GM18502 (cell line): ENCODE measurements at regions not wholly inside any gene's neighbourhood (a gene's known extent, or its start where the extent isn't known, plus 50 kb on each side); places are given as distances from the start of the nearest gene placed in this dataset.
"Not testable (repeated sequence)": the region's sequence is repeated elsewhere in the genome, so short reads cannot be mapped to it uniquely, and the experiment has no call there.

Source experiments
- ATAC-seq: cut with Tn5 transposase; IDR thresholded peaks from one replicate; pipeline ENCODE4 v1.9.1; 2021; ENCODE audit warnings: mild to moderate bottlenecking; ENCODE audit not compliant: unreplicated experiment, poor library complexity

DNA sequence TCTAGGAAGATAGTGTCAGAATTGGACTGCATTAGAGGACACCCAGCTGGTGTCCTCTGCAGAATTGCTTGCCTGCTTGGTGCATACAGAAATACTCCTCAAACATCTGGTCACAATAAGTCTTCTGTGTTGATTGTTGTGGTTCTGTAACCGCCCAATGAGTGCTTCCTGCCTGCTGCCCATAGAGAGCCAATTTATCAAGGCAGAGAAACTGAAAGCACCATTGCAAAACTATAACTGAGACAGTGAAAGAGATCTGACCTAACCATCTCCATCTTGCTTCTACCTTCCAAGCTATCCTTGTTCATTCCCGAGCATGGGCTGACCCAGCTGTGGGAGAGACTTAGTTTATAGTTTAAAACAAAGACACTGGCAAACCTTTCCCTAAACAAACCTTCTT, 462.4 kb upstream of the RGS18 start:
- peak; percentile 90 for ATAC-seq

DNA sequence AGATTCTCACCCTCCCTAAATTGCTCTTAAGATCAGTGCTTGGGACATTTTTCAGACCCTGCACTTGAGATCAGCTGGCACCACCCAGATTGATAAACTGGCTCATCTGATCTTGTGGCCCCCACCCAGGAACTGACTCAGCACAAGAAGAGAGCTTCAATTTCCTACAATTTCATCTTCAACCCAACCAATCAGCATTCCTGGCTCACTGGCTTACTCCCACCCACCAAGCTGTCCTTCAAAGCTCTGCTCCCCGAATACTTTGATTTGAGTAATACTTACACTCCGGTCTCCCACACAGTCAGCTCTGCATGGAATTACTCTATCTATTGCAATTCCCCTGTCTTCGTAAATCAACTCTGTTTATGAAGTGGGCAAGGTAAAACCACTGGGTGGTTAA, 461.9 kb upstream of the RGS18 start:
- no peak for ATAC-seq

DNA sequence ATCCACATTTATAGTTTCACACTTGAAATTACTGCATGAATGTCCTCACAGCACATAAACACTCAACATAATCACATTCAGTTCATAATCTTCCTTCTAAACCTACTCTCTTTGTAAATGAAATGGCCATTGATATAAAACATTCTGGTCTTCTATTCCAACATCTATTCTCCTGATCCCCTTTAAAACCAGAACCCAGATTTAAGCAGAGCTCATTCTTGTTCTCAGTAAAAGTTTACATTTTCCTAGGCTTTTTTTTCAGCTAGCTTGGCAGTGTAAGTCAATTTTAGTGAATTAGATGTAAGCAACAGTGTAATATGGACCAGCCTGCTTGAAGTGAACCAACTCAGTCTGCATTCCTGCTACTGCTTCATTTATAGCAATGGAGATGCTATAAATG, 460.7 kb upstream of the RGS18 start:
- no peak for ATAC-seq

DNA sequence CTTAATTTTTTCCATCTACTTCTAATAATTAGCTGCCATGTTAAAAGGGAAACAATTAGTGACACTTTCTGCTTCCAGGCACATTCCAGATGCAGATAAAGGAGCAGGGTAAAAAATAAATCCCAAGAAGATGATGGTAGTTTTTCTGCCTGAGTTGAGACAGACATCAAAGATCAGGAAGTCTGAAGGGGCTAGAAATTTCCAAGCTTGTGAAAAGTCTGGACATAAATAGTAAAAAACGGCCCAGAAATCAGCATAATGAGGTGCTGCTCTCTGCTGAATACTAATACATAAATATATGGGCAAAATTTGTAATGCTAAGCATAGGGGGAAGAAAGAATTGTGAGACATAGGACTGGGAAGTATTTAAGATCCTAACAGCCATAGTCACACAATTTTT, 460.0 kb upstream of the RGS18 start:
- no peak for ATAC-seq

DNA sequence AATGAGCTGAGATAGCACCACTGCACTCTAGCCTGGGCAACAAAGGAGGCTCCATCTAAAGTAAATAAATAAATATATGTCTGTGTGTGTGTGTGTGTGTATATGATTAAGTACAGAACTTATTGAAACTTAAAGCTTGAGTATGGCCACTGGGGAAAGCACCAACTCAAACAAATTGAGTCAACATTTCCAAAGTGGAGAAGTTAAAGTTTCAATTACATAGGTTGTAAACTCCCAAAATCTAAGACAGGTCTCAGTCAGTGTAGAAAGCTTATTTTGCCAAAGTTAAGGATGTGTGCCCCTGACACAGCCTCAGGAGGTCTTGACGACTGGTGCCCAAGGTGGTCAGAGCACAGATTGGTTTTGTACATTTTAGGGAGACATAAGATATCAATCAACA, 458.9 kb upstream of the RGS18 start:
- ATAC-seq, result no peak

DNA sequence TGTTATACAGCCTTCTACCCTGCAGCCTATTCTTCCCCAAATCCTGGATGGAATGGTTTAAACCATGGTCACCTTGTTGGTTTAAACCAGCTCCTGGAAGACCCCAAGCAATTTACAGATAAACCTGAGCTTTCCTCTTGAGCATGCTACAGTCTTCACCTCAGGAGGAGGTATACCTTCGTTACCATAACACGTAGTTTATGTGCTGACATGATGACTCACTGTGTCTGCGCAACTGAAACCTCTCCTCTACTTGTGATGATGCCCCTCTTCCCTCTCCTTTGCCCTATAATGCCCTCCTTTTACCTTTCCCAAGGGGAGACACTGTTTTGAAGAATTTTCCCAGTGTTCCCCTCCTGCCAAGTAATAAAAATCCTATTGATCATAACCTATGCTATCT, 457.3 kb upstream of the RGS18 start:
- ATAC-seq, result no peak

DNA sequence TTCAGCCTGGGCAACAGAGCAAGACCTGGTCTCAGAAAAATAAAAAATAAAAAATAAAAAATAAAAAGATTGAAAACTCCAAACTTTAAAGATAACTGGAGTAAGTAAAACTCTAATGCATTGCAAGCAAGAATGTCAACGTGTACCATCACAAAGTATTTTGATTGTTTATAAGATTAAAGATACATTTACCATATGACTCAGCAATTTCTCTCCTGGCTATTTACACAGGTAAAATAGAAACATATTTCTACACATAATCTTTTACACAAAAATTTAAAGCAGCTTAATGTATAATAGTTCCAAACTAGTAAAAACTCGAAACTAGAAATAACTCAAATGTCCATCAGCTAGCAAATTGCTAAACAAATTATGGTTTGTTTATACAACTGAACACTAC, 456.1 kb upstream of the RGS18 start:
- ATAC-seq, result no peak

DNA sequence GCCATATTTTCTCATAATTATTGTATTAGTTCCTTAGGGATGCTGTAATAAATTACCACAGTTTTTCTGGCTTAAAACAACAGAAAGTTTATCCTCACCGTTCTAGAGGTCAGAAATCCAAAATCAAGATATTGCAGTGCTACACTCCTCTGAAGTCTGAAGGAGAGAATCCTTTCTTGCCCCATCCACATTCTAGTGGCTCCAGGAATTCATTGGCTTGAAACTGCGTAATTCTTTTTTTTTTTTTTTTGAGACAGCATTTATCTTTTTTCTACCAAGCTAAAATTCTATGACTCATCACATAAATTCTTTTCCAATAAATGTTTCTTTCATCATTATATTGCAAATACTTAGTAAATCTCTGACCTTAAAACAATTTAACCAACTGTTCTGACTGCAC, 451.0 kb upstream of the RGS18 start:
- no peak for ATAC-seq

DNA sequence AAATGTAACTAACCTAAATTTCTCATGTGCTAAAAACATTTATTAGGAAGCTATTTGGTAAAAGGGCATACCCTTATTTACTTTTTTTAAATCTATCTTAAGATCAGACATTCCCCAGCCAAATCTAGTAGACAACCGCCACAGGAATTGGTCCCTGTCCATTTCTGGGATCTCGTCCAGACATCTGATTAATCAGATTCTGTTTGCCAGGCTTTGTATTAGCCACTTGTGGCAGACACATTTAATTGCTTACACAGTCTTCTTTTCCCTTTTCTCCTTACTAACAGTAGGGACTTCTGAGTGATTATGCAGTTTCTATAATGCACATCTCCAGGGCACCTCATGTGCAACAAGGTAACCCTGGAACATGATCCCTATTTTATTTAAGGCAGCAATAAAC, 449.0 kb upstream of the RGS18 start:
- no peak for ATAC-seq

DNA sequence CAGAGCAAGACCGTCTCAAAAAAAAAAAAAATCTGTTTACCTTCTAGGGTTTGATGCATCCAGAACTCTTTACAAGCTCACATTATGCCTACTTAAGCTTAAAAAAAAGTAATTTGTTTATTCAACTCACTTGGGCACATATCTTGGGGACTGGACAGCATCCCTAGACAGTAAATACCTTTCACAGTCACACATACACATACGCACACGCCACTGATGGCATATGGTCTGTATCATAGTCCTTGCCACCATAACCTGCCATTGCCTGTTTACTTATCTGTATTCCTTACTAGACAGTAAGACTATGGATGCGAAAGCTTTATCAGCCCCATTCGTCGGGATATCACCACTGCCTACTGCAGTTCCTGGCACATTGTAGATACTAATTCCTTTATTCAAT, 446.3 kb upstream of the RGS18 start:
- ATAC-seq, result no peak

DNA sequence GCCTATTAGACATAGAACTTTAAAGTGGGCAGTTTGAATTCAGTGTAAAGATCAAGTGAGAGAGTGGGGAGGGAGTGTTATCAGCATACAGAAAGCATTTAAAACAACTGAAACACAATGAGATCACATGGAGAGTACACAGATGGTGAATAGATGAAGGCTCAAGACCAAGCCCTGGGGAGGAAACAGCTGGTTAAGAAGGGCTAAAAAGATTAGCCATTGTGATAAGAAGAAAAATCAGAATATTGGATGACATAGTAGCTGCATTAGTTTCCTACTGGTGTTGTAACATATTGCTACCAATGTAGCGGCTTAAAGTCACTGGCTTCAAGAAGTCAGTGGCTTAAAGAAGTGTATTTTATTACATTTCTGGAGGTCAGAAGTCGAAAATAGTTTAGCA, 443.4 kb upstream of the RGS18 start:
- no peak for ATAC-seq

DNA sequence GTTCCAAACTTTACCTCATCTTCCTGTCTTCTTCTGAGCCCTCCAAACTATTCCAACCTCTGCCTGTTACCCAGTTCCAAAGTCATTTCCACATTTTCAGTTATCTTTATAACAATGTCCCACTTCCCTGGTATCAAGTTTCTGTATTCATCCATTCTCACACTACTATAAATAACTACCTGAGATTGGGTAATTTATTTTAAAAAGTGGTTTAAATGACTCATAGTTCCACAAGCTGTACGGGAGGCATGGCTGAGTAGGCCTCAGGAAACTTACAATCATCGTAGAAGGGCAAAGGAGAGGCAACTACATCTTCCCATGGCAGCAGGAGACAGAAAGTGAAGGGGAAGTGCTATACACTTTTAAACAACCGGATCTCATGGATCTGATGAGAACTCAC, 428.5 kb upstream of the RGS18 start:
- ATAC-seq, result no peak

DNA sequence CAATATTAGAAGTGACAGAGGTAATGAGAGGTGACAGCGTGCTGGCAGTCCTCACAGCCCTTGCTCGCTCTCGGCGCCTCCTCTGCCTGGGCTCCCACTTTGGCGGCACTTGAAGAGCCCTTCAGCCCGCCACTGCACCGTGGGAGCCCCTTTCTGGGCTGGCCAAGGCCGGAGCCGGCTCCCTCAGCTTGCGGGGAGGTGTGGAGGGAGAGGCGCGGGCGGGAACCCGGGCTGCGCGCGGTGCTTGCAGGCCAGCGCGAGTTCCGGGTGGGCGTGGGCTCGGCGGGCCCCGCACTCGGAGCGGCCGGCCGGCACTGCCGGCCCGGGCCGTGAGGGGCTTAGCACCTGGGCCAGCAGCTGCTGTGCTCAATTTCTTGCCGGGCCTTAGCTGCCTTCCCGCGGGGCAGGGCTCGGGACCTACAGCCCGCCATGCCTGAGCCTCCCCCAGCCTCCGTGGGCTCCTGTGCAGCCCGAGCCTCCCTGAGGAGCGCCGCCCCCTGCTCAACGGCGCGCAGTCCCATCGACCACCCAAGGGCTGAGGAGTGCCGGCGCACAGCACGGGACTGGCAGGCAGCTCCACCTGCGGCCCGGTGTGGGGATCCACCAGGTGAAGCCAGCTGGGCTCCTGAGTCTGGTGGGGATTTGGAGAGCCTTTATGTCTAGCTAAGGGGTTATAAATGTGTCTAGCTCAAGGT, 426.5 kb upstream of the RGS18 start:
- ATAC-seq, result not testable (repeated sequence)

DNA sequence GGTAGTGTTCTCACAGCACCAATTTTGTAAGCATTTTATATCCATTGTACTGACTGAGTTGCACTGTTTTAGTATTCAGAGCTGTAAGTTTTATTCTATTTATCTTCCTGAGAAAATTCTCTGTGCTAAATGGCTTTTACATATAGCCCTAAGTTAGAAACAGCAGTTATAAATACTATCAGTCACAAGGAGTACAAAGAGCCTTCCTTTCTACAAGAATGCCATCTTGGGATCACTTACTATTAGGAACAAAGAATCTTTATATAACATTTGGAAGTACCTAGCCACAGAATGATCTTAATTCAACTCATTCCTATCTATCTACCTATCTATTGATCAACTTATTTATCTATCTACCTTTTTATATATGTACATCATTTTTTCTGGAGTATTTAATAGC, 423.9 kb upstream of the RGS18 start:
- no peak for ATAC-seq

DNA sequence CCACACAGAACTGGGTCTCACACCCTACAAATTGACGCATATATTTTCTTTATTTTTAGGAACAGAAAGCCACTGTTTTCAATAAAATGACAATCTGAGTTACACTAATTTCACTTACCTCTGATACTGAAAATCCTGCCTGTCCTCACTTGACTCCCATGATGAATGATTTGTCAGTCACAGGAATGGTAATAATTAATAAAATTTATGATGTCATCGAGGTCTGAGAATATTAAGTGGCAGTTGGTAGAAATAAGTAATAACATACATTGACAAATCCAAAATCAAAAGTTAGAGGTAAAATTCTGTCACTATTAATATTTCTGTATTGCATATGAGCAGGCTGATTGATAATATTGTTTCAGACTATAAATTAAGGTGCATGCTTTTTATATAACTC, 418.7 kb upstream of the RGS18 start:
- ATAC-seq, result no peak

DNA sequence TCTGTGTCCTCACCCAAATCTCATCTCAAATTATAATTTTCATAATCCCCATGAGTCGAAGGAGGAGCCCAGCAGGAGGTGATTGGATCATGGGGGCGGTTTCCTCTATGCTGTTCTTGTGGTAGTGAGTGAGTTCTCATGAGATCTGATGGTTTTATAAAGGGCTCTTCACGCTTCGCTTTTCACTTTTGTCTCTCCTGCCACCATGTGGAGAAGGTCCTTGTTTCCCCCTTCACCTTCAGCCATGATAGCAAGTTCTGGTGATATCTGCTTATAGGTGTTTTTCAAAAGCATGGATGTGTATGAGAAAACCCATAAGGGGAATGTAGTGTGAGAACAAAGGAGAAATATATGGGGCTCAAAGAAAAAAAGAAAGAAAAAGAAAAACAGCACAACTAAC, 405.9 kb upstream of the RGS18 start:
- no peak for ATAC-seq

DNA sequence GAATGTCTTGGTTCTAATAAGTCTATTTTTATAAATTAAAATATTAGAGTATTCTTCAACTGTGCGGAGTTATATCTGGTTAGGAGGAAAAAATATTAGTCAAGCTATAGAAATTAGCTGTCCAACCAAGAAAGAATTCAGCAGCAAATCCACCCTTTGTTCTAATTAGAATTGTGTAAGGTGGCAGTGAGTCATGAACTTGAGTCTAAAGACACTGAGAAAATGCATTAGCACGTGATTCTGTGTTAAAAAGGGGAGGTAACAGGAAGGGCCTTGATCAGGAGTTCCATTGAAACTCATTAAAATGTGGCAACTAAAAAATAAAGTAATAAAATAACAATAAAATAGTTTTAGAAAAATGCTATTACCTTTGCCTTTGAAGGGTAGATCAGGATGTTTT, 398.2 kb upstream of the RGS18 start:
- no peak for ATAC-seq

DNA sequence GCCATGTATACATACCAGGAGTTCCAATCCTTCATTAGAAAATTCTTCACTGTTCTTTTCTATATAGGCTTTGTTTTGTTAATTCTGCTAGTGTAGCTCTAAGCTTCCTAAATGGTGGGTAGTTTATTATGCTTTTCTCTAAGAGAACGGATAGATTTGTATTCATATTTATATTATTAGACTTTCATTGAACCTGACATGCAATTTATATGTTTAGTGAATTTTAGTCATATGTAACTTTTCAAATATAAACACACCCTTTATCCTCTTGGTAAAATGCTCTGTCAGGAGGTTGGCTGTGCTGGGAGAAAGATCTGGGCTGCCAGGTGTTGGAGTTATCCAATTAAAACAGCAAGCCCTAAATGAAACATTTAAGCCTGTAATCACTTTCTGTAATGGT, 369.7 kb upstream of the RGS18 start:
- no peak for ATAC-seq

DNA sequence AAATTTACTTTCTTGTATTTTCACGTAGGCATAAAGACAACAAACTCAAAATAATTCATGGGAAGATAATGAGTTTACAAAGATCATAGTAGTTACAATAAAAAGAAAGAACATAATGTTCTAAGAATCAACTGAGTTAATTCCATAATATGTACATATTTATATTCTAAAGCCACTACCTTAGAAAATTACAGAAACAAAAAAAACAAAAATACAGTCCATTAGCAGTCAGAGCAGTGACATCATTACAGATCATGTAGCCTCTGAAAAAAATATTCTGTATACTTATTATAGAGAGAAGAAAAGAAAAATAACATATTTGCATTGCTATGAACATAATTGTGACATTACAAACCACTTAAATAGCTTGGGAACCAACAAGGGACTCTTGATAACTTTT, 360.1 kb upstream of the RGS18 start:
- ATAC-seq, result no peak

DNA sequence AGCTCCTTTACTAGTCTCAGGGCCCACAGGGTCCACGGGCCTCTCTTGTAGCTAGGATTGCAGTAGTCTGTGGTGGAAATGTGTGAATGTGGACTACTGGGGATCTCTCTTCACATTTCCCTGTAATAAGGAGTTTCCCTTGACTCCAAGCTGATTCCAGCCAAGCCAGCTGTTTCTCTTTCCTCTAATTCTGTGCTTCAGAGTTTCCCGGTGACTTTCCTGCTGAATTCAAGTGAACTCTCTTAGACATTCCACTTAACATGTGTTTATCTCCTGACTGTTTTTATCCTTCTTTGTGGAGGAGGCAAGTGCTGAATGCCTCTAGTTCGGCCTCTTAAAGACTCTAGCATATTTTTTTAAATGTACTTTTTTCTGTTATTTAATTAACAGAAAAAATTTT, 354.0 kb upstream of the RGS18 start:
- ATAC-seq, result no peak

DNA sequence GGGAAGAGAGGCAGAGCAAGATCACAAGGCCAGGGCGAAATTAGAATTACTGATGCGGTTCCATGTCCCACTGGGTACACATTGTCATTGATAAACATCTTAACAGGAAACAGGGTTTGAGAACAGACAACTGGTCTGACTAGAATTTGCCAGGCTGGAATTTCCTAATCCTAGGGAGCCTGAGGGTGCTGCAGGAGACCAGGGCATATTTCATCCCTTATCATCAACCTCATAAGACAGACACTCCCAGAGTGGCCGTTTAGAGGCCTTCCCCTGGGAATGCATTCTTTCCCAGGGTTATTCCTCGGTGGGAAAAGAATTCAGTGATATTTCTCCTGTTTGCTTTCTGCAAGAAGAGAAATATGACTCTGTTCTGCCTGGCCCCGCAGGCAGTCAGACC, 344.7 kb upstream of the RGS18 start:
- ATAC-seq, result not testable (repeated sequence)

DNA sequence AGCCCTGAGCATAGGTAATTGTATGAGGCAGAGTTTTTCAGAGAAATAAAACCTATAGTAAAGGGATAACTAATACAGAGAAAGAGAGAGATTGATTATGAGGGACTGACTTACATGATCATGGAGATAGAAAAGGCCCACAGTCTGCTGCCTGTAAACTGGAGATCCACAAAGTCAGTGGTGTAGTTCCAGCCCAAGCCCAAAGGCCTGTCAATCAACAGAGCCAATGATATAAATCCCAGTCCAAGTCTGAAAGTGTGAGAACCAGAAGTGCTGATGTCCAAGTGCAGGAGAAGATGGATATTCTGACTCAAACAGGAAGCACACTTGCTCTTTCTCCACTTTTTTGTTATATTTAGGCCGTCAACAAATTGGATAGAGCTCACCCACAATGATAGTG, 340.1 kb upstream of the RGS18 start:
- no peak for ATAC-seq

DNA sequence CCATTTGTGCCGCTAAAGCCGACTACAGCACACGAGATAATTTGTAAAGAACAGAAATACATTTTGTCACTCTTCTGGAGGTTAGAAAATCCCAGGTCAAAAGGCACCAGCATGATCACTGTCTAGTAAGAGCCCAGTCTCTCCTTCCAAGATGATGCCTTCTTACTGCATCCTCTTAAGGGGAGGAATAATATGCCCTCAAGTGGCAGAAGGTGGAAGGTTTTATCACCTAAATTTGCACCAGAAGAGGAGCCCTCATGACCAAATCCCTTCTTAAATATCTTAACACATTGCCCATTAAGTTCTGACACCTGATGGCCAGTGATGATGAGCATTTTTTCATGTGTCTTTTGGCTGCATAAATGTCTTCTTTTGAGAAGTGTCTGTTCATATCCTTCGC, 326.7 kb upstream of the RGS18 start:
- ATAC-seq, result peak; percentile 51
